Thoracic aorta (tissue), 2 donors: ENCODE measurements at regions not wholly inside any gene's neighbourhood (a gene's known extent, or its start where the extent isn't known, plus 50 kb on each side); places are given as distances from the start of the nearest gene placed in this dataset.

Source experiments
- ATAC-seq: fragments of 150-250 bp; one replicate; pipeline ENCODE4 v1.8.0; 2017; ENCODE audit warnings: low read depth; ENCODE audit not compliant: insufficient number of reproducible peaks, low FRiP score
- DNase-seq: peaks from one replicate; pipeline ENCODE4 v3.0.0-alpha.2; 2020; ENCODE audit warnings: low spot score
- H3K27ac ChIP-seq, 2 donors: fragments of 200-600 bp; sonication (generic); 1 replicate in 1 of 2; 2 replicates in 1 of 2; pipeline ENCODE4 v1.5.1; 2016; ENCODE audit warnings: mild to moderate bottlenecking in 2 of 2, moderate library complexity in 2 of 2
- H3K27me3 ChIP-seq: fragments of 200-600 bp; sonication (generic); replicated peaks from 2 replicates; pipeline ENCODE4 v1.6.0; 2016; ENCODE audit warnings: mild to moderate bottlenecking; ENCODE audit not compliant: insufficient read depth
- H3K36me3 ChIP-seq: fragments of 200-600 bp; sonication (generic); one replicate; pipeline ENCODE4 v1.5.1; 2016
- H3K4me1 ChIP-seq, 2 donors: fragments of 200-600 bp; sonication (generic); 1 replicate in 1 of 2; 2 replicates in 1 of 2; pipeline versions ENCODE4 v1.5.1 to v1.6.0; 2016; ENCODE audit warnings: low read depth in 2 of 2, mild to moderate bottlenecking in 1 of 2; ENCODE audit not compliant: control insufficient read depth in 1 of 2
- H3K4me3 ChIP-seq: fragments of 200-600 bp; sonication (generic); 2 replicates; pipeline ENCODE4 v1.5.1; 2016; ENCODE audit warnings: mild to moderate bottlenecking
- H3K9me3 ChIP-seq: fragments of 200-600 bp; sonication (generic); 2 replicates; pipeline ENCODE4 v1.5.1; 2016
- CTCF ChIP-seq: fragments of 200-600 bp; sonication (generic); IDR thresholded peaks from one replicate; pipeline ENCODE4 v1.5.1; 2019; ENCODE audit warnings: antibody characterized with exemption

GRCh38 chr17:52476638-52477313 is 318.3 kb upstream of the CA10 start:
- Histone ChIP-seq H3K4me1 (no peaks in the 10 kb centered on the region), H3K36me3 (no peaks in the 10 kb centered on the region), H3K27me3 (no peaks in the 10 kb centered on the region), H3K27ac (no peak overlapping the region), H3K4me3 (no peak overlapping the region), H3K9me3 (no peaks in the 10 kb centered on the region)
- DNase-seq = no peak
- ATAC-seq = no peak
- TF ChIP-seq CTCF = no peak

- Histone ChIP-seq H3K9me3 (no peaks in the 10 kb centered on the region), H3K27me3 (no peaks in the 10 kb centered on the region), H3K27ac (no peak overlapping the region), H3K4me3 (no peak overlapping the region), H3K36me3 (no peaks in the 10 kb centered on the region), H3K4me1 (no peaks in the 10 kb centered on the region)
- no peak for DNase-seq
- TF ChIP-seq CTCF = no peak
- no peak for ATAC-seq
Observed at GRCh38 chr17:52470553-52470952, 312.0 kb upstream of the CA10 start.

GRCh38 chr17:52465407-52465806 is 306.9 kb upstream of the CA10 start:
- DNase-seq (no peak), ATAC-seq (no peak)
- TF ChIP-seq CTCF = no peak
- no peak overlapping the region for H3K27ac ChIP-seq
- H3K4me1 ChIP-seq = no peaks in the 10 kb centered on the region
- H3K4me3 ChIP-seq = no peak overlapping the region
- H3K9me3 ChIP-seq = no peaks in the 10 kb centered on the region
- H3K36me3 ChIP-seq = no peaks in the 10 kb centered on the region
- H3K27me3 ChIP-seq = no peaks in the 10 kb centered on the region

GRCh38 chr17:52451294-52451861 is 292.9 kb upstream of the CA10 start:
- Histone ChIP-seq H3K27me3 (no peaks in the 10 kb centered on the region), H3K9me3 (no peaks in the 10 kb centered on the region), H3K4me1 (no peaks in the 10 kb centered on the region), H3K27ac (no peak overlapping the region), H3K36me3 (no peaks in the 10 kb centered on the region), H3K4me3 (no peak overlapping the region)
- DNase-seq = no peak
- ATAC-seq = no peak
- TF ChIP-seq CTCF = no peak

GRCh38 chr17:52442350-52442749 is 283.8 kb upstream of the CA10 start:
- H3K27ac ChIP-seq = no peak overlapping the region
- DNase-seq (no peak), ATAC-seq (no peak)
- no peak overlapping the region for H3K4me3 ChIP-seq
- TF ChIP-seq CTCF = no peak
- H3K9me3 ChIP-seq = no peaks in the 10 kb centered on the region
- no peaks in the 10 kb centered on the region for H3K27me3 ChIP-seq
- no peaks in the 10 kb centered on the region for H3K36me3 ChIP-seq
- no peaks in the 10 kb centered on the region for H3K4me1 ChIP-seq
